WTC11 (cell line): ENCODE measurements at regions not wholly inside any gene's neighbourhood (a gene's known extent, or its start where the extent isn't known, plus 50 kb on each side); places are given as distances from the start of the nearest gene placed in this dataset.

Experiments used
- ATAC-seq: fragments of 200-7000 bp; cut with Tn5 transposase; 2 replicates; pipeline ENCODE4 v1.10.0; 2021; ENCODE audit warnings: mild to moderate bottlenecking, moderate library complexity
- CTCF ChIA-PET: fragments of 300-600 bp; sonication (Branson Sonifier 250); formaldehyde crosslinking; loops from one replicate; lab custom pipeline; 2021; ENCODE audit warnings: antibody characterized with exemption; lab: Charles Lee
- POLR2A ChIA-PET: fragments of 350-600 bp; sonication (Branson Sonifier 250); formaldehyde crosslinking; loops from one replicate; lab custom pipeline; 2021; ENCODE audit warnings: antibody characterized with exemption; lab: Charles Lee
- DNase-seq: peaks from one replicate; pipeline ENCODE4 v3.0.0; 2021; ENCODE audit warnings: low spot score
- H3K27ac Mint-ChIP-seq: 2 replicates; pipeline ENCODE4 v1.8.0; 2021; ENCODE audit warnings: mixed read lengths
- H3K27me3 Mint-ChIP-seq: 2 replicates; pipeline ENCODE4 v1.8.0; 2021; ENCODE audit warnings: low read depth, mild to moderate bottlenecking, moderate library complexity, mixed read lengths
- H3K36me3 Mint-ChIP-seq: 2 replicates; pipeline ENCODE4 v1.8.0; 2021; ENCODE audit warnings: mixed read lengths
- H3K4me1 Mint-ChIP-seq: 2 replicates; pipeline ENCODE4 v1.8.0; 2022; ENCODE audit warnings: mixed read lengths
- H3K4me3 Mint-ChIP-seq: 2 replicates; pipeline ENCODE4 v1.8.0; 2021; ENCODE audit warnings: mild to moderate bottlenecking, moderate library complexity, mixed read lengths
- H3K9me3 Mint-ChIP-seq: 2 replicates; pipeline ENCODE4 v1.8.0; 2021; ENCODE audit warnings: mixed read lengths
- AFF4 ChIP-seq: sonication (generic); formaldehyde crosslinking; IDR thresholded peaks from 2 replicates; pipeline ENCODE4 v1.8.1; 2023; ENCODE audit warnings: mild to moderate bottlenecking, missing genetic modification reagents, borderline replicate concordance
- ARID4B ChIP-seq: sonication (generic); formaldehyde crosslinking; IDR thresholded peaks from 2 replicates; pipeline ENCODE4 v1.8.0; 2023; ENCODE audit warnings: missing genetic modification reagents, mild to moderate bottlenecking, borderline replicate concordance
- CBFB ChIP-seq: sonication (generic); formaldehyde crosslinking; IDR thresholded peaks from 2 replicates; pipeline ENCODE4 v1.8.1; 2022; ENCODE audit warnings: mild to moderate bottlenecking, low read depth, missing genetic modification reagents
- E2F1 ChIP-seq: sonication (generic); formaldehyde crosslinking; IDR thresholded peaks from 2 replicates; pipeline ENCODE4 v1.8.0; 2022; ENCODE audit warnings: mild to moderate bottlenecking, missing genetic modification reagents
- ERG ChIP-seq: fragments of 250-450 bp; sonication (Bioruptor Pico); IDR thresholded peaks from 2 replicates; pipeline ENCODE4 v1.8.0; 2021; ENCODE audit warnings: mild to moderate bottlenecking
- FOXK1 ChIP-seq: sonication (generic); formaldehyde crosslinking; IDR thresholded peaks from 2 replicates; pipeline ENCODE4 v1.8.0; 2022; ENCODE audit warnings: mild to moderate bottlenecking, moderate library complexity, missing genetic modification reagents
- TP53 ChIP-seq: sonication (generic); formaldehyde crosslinking; IDR thresholded peaks from 2 replicates; pipeline ENCODE4 v1.8.1; 2023; ENCODE audit warnings: mild to moderate bottlenecking, missing genetic modification reagents
- ZNF219 ChIP-seq: sonication (generic); formaldehyde crosslinking; IDR thresholded peaks from 2 replicates; pipeline ENCODE4 v1.8.0; 2023; ENCODE audit warnings: missing genetic modification reagents, mild to moderate bottlenecking, borderline replicate concordance
- ZNF396 ChIP-seq: fragments of 250-450 bp; sonication (Bioruptor Pico); IDR thresholded peaks from 2 replicates; pipeline ENCODE4 v1.8.0; 2021; ENCODE audit warnings: mild to moderate bottlenecking, moderate library complexity, borderline replicate concordance
- ZNF425 ChIP-seq: fragments of 250-450 bp; sonication (Bioruptor Pico); conservative IDR thresholded peaks from 2 replicates; pipeline ENCODE4 v1.9.0; 2021; ENCODE audit warnings: mild to moderate bottlenecking
- ZNF532 ChIP-seq: fragments of 250-450 bp; sonication (Bioruptor Pico); IDR thresholded peaks from 2 replicates; pipeline ENCODE4 v1.9.0; 2021; ENCODE audit warnings: mild to moderate bottlenecking, borderline replicate concordance
- ZNF671 ChIP-seq: fragments of 250-450 bp; sonication (Bioruptor Pico); IDR thresholded peaks from 2 replicates; pipeline ENCODE4 v1.8.0; 2021; ENCODE audit warnings: mild to moderate bottlenecking

GRCh38 chr6:128616342-128616741 is 95.9 kb upstream of the PTPRK start (continued):
- TF ChIP-seq ARID4B (CRISPR knock-in tag) (no peak), CBFB (no peak), ZNF396 (CRISPR knock-in tag) (no peak), ZNF219 (CRISPR knock-in tag) (no peak), ZNF671 (no peak)

GRCh38 chr6:128606611-128607010 is 86.2 kb upstream of the PTPRK start:
- peaks cover 6% of the 10 kb centered on the region for H3K27me3 Mint-ChIP-seq
- DNase-seq, result no peak
- CTCF ChIA-PET, result no interaction called here
- TF ChIP-seq FOXK1 (CRISPR knock-in tag), result no peak
- no peak for TF ChIP-seq ZNF532 (CRISPR knock-in tag)
- TF ChIP-seq CBFB, result no peak
- TF ChIP-seq ZNF425 (CRISPR knock-in tag), result no peak
- TF ChIP-seq, all 79 proteins: peak for 0
- ATAC-seq, result no peak
- POLR2A ChIA-PET, result no interaction called here
- Mint-ChIP-seq H3K9me3 (no peaks in the 10 kb centered on the region), H3K4me1 (peaks cover 7% of the 10 kb centered on the region), H3K4me3 (no peak overlapping the region), H3K36me3 (no peaks in the 10 kb centered on the region), H3K27ac (no peak overlapping the region)

GRCh38 chr6:128605961-128606360 is 85.6 kb upstream of the PTPRK start:
- Mint-ChIP-seq H3K27me3 (peaks cover 6% of the 10 kb centered on the region), H3K27ac (no peak overlapping the region), H3K9me3 (no peaks in the 10 kb centered on the region), H3K36me3 (no peaks in the 10 kb centered on the region), H3K4me3 (no peak overlapping the region), H3K4me1 (peaks cover 8% of the 10 kb centered on the region)
- no peak for TF ChIP-seq E2F1 (CRISPR knock-in tag)
- no peak for TF ChIP-seq TP53 (CRISPR knock-in tag)
- no peak for TF ChIP-seq AFF4 (CRISPR knock-in tag)
- TF ChIP-seq ERG (CRISPR knock-in tag), result no peak
- POLR2A ChIA-PET, result no interaction called here
- no peak for DNase-seq
- ATAC-seq, result no peak
- CTCF ChIA-PET, result no interaction called here
